Parathyroid adenoma (tissue), 2 donors: ENCODE measurements at regions not wholly inside any gene's neighbourhood (a gene's known extent, or its start where the extent isn't known, plus 50 kb on each side); places are given as distances from the start of the nearest gene placed in this dataset.

Experiments used
- H2AFZ ChIP-seq: fragments of 300-600 bp; sonication (generic); one replicate; pipeline ENCODE4 v1.7.0; 2017; ENCODE audit warnings: antibody characterized with exemption, mild to moderate bottlenecking
- H3K27ac ChIP-seq: fragments of 300-600 bp; sonication (generic); one replicate; pipeline ENCODE4 v1.7.0; 2017
- H3K27me3 ChIP-seq: fragments of 300-600 bp; sonication (generic); one replicate; pipeline ENCODE4 v1.7.0; 2017; ENCODE audit warnings: low read length; ENCODE audit not compliant: control insufficient read depth, insufficient read depth
- H3K36me3 ChIP-seq: fragments of 300-600 bp; sonication (generic); one replicate; pipeline ENCODE4 v1.7.0; 2017; ENCODE audit warnings: low read length; ENCODE audit not compliant: control insufficient read depth, insufficient read depth
- H3K4me1 ChIP-seq: fragments of 300-600 bp; sonication (generic); one replicate; pipeline ENCODE4 v1.7.0; 2017; ENCODE audit warnings: control low read depth
- H3K4me2 ChIP-seq: fragments of 300-600 bp; sonication (generic); one replicate; pipeline ENCODE4 v1.7.0; 2017; ENCODE audit warnings: low read length
- H3K4me3 ChIP-seq: fragments of 300-600 bp; sonication (generic); one replicate; pipeline ENCODE4 v1.7.0; 2017; ENCODE audit warnings: low read depth, low read length
- H3K79me2 ChIP-seq: fragments of 300-600 bp; sonication (generic); one replicate; pipeline ENCODE4 v1.7.0; 2017; ENCODE audit warnings: control low read depth
- H3K9ac ChIP-seq: fragments of 300-600 bp; sonication (generic); one replicate; pipeline ENCODE4 v1.7.0; 2017; ENCODE audit warnings: mild to moderate bottlenecking
- H3K9me3 ChIP-seq: fragments of 300-600 bp; sonication (generic); one replicate; pipeline ENCODE4 v1.7.0; 2017; ENCODE audit warnings: low read length; ENCODE audit not compliant: control insufficient read depth
- CTCF ChIP-seq: fragments of 300-600 bp; sonication (generic); IDR thresholded peaks from one replicate; pipeline ENCODE4 v1.7.0; 2017; ENCODE audit warnings: antibody characterized with exemption, mild to moderate bottlenecking
- donor health status: primary hyperparathyroidism.

- H3K9me3 ChIP-seq: no peaks in the 10 kb centered on the region
- H3K36me3 ChIP-seq: no peaks in the 10 kb centered on the region
- no peak overlapping the region for H2AFZ ChIP-seq
- no peak overlapping the region for H3K4me3 ChIP-seq
- H3K4me1 ChIP-seq: no peaks in the 10 kb centered on the region
- H3K27me3 ChIP-seq: no peaks in the 10 kb centered on the region
- H3K9ac ChIP-seq: no peak overlapping the region
- H3K27ac ChIP-seq: no peak overlapping the region
- no peak overlapping the region for H3K4me2 ChIP-seq
- no peaks in the 10 kb centered on the region for H3K79me2 ChIP-seq
- TF ChIP-seq CTCF: no peak
These were observed 83.2 kb downstream of the CXXC4 start for GRCh38 chr4:104411502-104411901.

DNA sequence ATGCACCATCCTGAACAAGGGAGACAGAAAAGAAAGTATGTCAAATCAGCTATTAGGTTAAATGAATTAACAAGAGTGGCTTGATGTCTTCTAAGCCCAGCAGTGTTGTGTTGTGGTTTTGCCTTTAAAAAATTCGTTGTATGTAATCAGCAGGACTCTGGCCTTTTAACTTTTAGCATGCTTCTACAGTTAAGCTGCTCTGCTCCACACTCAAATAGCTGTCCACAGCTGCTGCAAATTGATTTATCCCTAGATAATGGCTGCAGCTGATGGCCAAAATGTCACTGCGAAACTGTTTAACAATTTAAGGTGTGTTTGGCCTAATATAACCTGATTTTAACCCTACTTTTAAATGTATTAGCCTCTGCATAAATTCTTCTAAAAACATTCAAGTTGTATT, 85.8 kb downstream of the CXXC4 start:
- Histone ChIP-seq H3K27me3 (no peaks in the 10 kb centered on the region), H3K27ac (no peak overlapping the region), H3K9me3 (no peaks in the 10 kb centered on the region), H3K36me3 (no peaks in the 10 kb centered on the region), H3K9ac (no peak overlapping the region), H3K4me3 (no peak overlapping the region), H3K79me2 (no peaks in the 10 kb centered on the region), H3K4me2 (no peak overlapping the region), H3K4me1 (no peaks in the 10 kb centered on the region), H2AFZ (no peak overlapping the region)
- TF ChIP-seq CTCF: no peak

GRCh38 chr4:104404361-104404760, 90.3 kb downstream of the CXXC4 start:
- Histone ChIP-seq H3K4me3 (no peak overlapping the region), H3K79me2 (no peaks in the 10 kb centered on the region), H3K9ac (no peak overlapping the region), H3K36me3 (no peaks in the 10 kb centered on the region), H3K4me2 (no peak overlapping the region), H2AFZ (no peak overlapping the region), H3K4me1 (no peaks in the 10 kb centered on the region), H3K27me3 (no peaks in the 10 kb centered on the region), H3K9me3 (no peaks in the 10 kb centered on the region), H3K27ac (no peak overlapping the region)
- TF ChIP-seq CTCF: no peak

GRCh38 chr4:104395168-104395614, 99.5 kb downstream of the CXXC4 start:
- no peaks in the 10 kb centered on the region for H3K4me1 ChIP-seq
- H3K79me2 ChIP-seq: no peaks in the 10 kb centered on the region
- H3K4me3 ChIP-seq: no peak overlapping the region
- no peak overlapping the region for H3K4me2 ChIP-seq
- H3K9me3 ChIP-seq: no peaks in the 10 kb centered on the region
- H3K27ac ChIP-seq: no peak overlapping the region
- H3K27me3 ChIP-seq: no peaks in the 10 kb centered on the region
- TF ChIP-seq CTCF: no peak
- no peaks in the 10 kb centered on the region for H3K36me3 ChIP-seq
- H3K9ac ChIP-seq: no peak overlapping the region
- no peak overlapping the region for H2AFZ ChIP-seq

GRCh38 chr4:104394406-104395167, 100.1 kb downstream of the CXXC4 start:
- no peaks in the 10 kb centered on the region for H3K27me3 ChIP-seq
- H3K9ac ChIP-seq: no peak overlapping the region
- no peak for TF ChIP-seq CTCF
- H3K79me2 ChIP-seq: no peaks in the 10 kb centered on the region
- H2AFZ ChIP-seq: no peak overlapping the region
- H3K27ac ChIP-seq: no peak overlapping the region
- H3K9me3 ChIP-seq: no peaks in the 10 kb centered on the region
- no peak overlapping the region for H3K4me3 ChIP-seq
- no peaks in the 10 kb centered on the region for H3K4me1 ChIP-seq
- peak overlapping the region; percentile 9 for H3K4me2 ChIP-seq
- no peaks in the 10 kb centered on the region for H3K36me3 ChIP-seq
